ENCODE measurements at regions not wholly inside any gene's neighbourhood (a gene's known extent, or its start where the extent isn't known, plus 50 kb on each side); places are given as distances from the start of the nearest gene placed in this dataset.

- no peak for DNase-seq (ENCODE audit: low read depth)
- H3K4me3 ChIP-seq (ENCODE audit: low read length): no peak overlapping the region
- no peak for TF ChIP-seq CTCF (conservative IDR thresholded peaks at IDR 0.05; ENCODE audit: low read depth, low read length)
Measured at GRCh38 chr15:95471690-95472086, 858.8 kb upstream of the NR2F2 start.

GRCh38 chr15:95475067-95475466 lies 855.4 kb upstream of the NR2F2 start:
- DNase-seq (ENCODE audit: low read depth): no peak
- TF ChIP-seq CTCF (conservative IDR thresholded peaks at IDR 0.05; ENCODE audit: low read depth, low read length): no peak
- H3K4me3 ChIP-seq (ENCODE audit: low read length): no peak overlapping the region

- H3K4me3 ChIP-seq (ENCODE audit: low read length): no peak overlapping the region
- TF ChIP-seq CTCF (conservative IDR thresholded peaks at IDR 0.05; ENCODE audit: low read depth, low read length): no peak
Measured at GRCh38 chr15:95479308-95479707, 851.2 kb upstream of the NR2F2 start.

GRCh38 chr15:95485367-95485766 lies 845.1 kb upstream of the NR2F2 start:
- no peak for TF ChIP-seq CTCF (conservative IDR thresholded peaks at IDR 0.05; ENCODE audit: low read depth, low read length)
- DNase-seq (ENCODE audit: low read depth): no peak
- no peak overlapping the region for H3K4me3 ChIP-seq (ENCODE audit: low read length)

More at GRCh38 chr15:95479308-95479707, 851.2 kb upstream of the NR2F2 start:
- no peak for DNase-seq (ENCODE audit: low read depth)

GRCh38 chr15:95486224-95486623 lies 844.3 kb upstream of the NR2F2 start:
- no peak overlapping the region for H3K4me3 ChIP-seq (ENCODE audit: low read length)
- DNase-seq (ENCODE audit: low read depth): no peak
- no peak for TF ChIP-seq CTCF (conservative IDR thresholded peaks at IDR 0.05; ENCODE audit: low read depth, low read length)

- no peak overlapping the region for H3K4me3 ChIP-seq (ENCODE audit: low read length)
- TF ChIP-seq CTCF (conservative IDR thresholded peaks at IDR 0.05; ENCODE audit: low read depth, low read length): no peak
Measured at GRCh38 chr15:95489103-95489502, 841.4 kb upstream of the NR2F2 start.

GRCh38 chr15:95492388-95493070 lies 838.0 kb upstream of the NR2F2 start:
- no peak for TF ChIP-seq CTCF (conservative IDR thresholded peaks at IDR 0.05; ENCODE audit: low read depth, low read length)
- no peak for DNase-seq (ENCODE audit: low read depth)
- H3K4me3 ChIP-seq (ENCODE audit: low read length): no peak overlapping the region

More at GRCh38 chr15:95489103-95489502, 841.4 kb upstream of the NR2F2 start:
- no peak for DNase-seq (ENCODE audit: low read depth)
